H9 (cell line): ENCODE measurements at regions not wholly inside any gene's neighbourhood (a gene's known extent, or its start where the extent isn't known, plus 50 kb on each side); places are given as distances from the start of the nearest gene placed in this dataset.

Experiments
- DNase-seq: peaks from one replicate; pipeline ENCODE4 v3.0.0-alpha.2; 2017
- H2AFZ ChIP-seq: one replicate; pipeline ENCODE4 v1.6.1; 2013; ENCODE audit warnings: mild to moderate bottlenecking, low read length, control low read depth, moderate library complexity
- H2AK5ac ChIP-seq: 2 replicates; pipeline ENCODE4 v1.6.1; 2013; ENCODE audit warnings: low read length, control low read depth, mixed read lengths; ENCODE audit not compliant: insufficient read length
- H2BK120ac ChIP-seq: one replicate; pipeline ENCODE4 v1.6.1; 2013; ENCODE audit warnings: low read depth, mild to moderate bottlenecking, low read length, control low read depth, inconsistent platforms; ENCODE audit not compliant: poor library complexity, severe bottlenecking
- H2BK12ac ChIP-seq: 2 replicates; pipeline ENCODE4 v1.6.1; 2013; ENCODE audit warnings: low read length, control low read depth, mixed read lengths, low read depth; ENCODE audit not compliant: insufficient read length
- H2BK15ac ChIP-seq: 2 replicates; pipeline ENCODE4 v1.6.1; 2013; ENCODE audit warnings: low read depth, low read length, control low read depth
- H2BK20ac ChIP-seq: one replicate; pipeline ENCODE4 v1.6.1; 2013; ENCODE audit warnings: low read depth, mild to moderate bottlenecking, low read length, control low read depth, inconsistent platforms; ENCODE audit not compliant: poor library complexity, severe bottlenecking
- H2BK5ac ChIP-seq: 2 replicates; pipeline ENCODE4 v1.6.1; 2013; ENCODE audit warnings: low read length, control low read depth, mixed read lengths; ENCODE audit not compliant: insufficient read length
- H3K14ac ChIP-seq: 2 replicates; pipeline ENCODE4 v1.6.1; 2013; ENCODE audit warnings: low read length, control low read depth; ENCODE audit not compliant: insufficient read depth
- H3K18ac ChIP-seq: 2 replicates; pipeline ENCODE4 v1.6.1; 2013; ENCODE audit warnings: low read depth, mild to moderate bottlenecking, mixed read lengths, low read length, control low read depth; ENCODE audit not compliant: insufficient read length
- H3K23ac ChIP-seq: 2 replicates; pipeline ENCODE4 v1.6.1; 2013; ENCODE audit warnings: low read length, control low read depth, mixed read lengths, low read depth; ENCODE audit not compliant: insufficient read length
- H3K23me2 ChIP-seq: 2 replicates; pipeline ENCODE4 v1.6.1; 2013; ENCODE audit warnings: low read depth, mild to moderate bottlenecking, mixed read lengths, low read length, control low read depth; ENCODE audit not compliant: insufficient read length, poor library complexity, severe bottlenecking
- H3K27ac ChIP-seq: 2 replicates; pipeline ENCODE4 v1.5.1; 2013; ENCODE audit warnings: low read length, control low read depth, mixed read lengths, low read depth; ENCODE audit not compliant: insufficient read length
- H3K27me3 ChIP-seq: 2 replicates; pipeline ENCODE4 v1.6.1; 2013; ENCODE audit warnings: low read length, control low read depth, inconsistent platforms; ENCODE audit not compliant: insufficient read depth
- H3K4ac ChIP-seq: 2 replicates; pipeline ENCODE4 v1.6.1; 2013; ENCODE audit warnings: low read depth, mild to moderate bottlenecking, control low read depth, inconsistent platforms, low read length, moderate library complexity
- H3K4me1 ChIP-seq: 2 replicates; pipeline ENCODE4 v1.6.1; 2013; ENCODE audit warnings: low read length, control low read depth, inconsistent platforms; ENCODE audit not compliant: insufficient read depth
- H3K4me2 ChIP-seq: 2 replicates; pipeline ENCODE4 v1.6.1; 2013; ENCODE audit warnings: low read length, control low read depth, mixed read lengths; ENCODE audit not compliant: insufficient read length, insufficient read depth
- H3K56ac ChIP-seq: 2 replicates; pipeline ENCODE4 v1.6.1; 2013; ENCODE audit warnings: low read depth, mild to moderate bottlenecking, mixed read lengths, low read length, control low read depth; ENCODE audit not compliant: insufficient read length
- H3K79me1 ChIP-seq: 2 replicates; pipeline ENCODE4 v1.6.1; 2013; ENCODE audit warnings: low read depth, mild to moderate bottlenecking, moderate library complexity, low read length, control low read depth, inconsistent platforms; ENCODE audit not compliant: insufficient read depth, poor library complexity, severe bottlenecking
- H3K79me2 ChIP-seq: 2 replicates; pipeline ENCODE4 v1.6.1; 2013; ENCODE audit warnings: low read length, control low read depth, inconsistent platforms; ENCODE audit not compliant: insufficient read depth
- H3K9ac ChIP-seq: 2 replicates; pipeline ENCODE4 v1.6.1; 2013; ENCODE audit warnings: low read length, control low read depth, mixed read lengths; ENCODE audit not compliant: insufficient read length; ENCODE audit errors: extremely low read depth
- H3K9me3 ChIP-seq: one replicate; pipeline ENCODE4 v1.6.1; 2013; ENCODE audit warnings: low read depth, low read length, inconsistent platforms; ENCODE audit not compliant: control insufficient read depth
- H3T11ph ChIP-seq: one replicate; pipeline ENCODE4 v1.6.1; 2013; ENCODE audit warnings: mild to moderate bottlenecking, low read length, control low read depth, inconsistent platforms
- H4K20me1 ChIP-seq: one replicate; pipeline ENCODE4 v1.6.1; 2013; ENCODE audit not compliant: control insufficient read depth, insufficient read length, insufficient read depth
- H4K5ac ChIP-seq: 2 replicates; pipeline ENCODE4 v1.6.1; 2013; ENCODE audit warnings: low read depth, mild to moderate bottlenecking, mixed read lengths, low read length, control low read depth; ENCODE audit not compliant: insufficient read length
- H4K8ac ChIP-seq: replicated peaks from 2 replicates; pipeline ENCODE4 v1.6.1; 2013; ENCODE audit warnings: low read length, control low read depth, mixed read lengths, low read depth; ENCODE audit not compliant: insufficient read length
- H4K91ac ChIP-seq: 2 replicates; pipeline ENCODE4 v1.6.1; 2013; ENCODE audit warnings: low read depth, mild to moderate bottlenecking, moderate library complexity, mixed read lengths, low read length, control low read depth; ENCODE audit not compliant: insufficient read length
- H3K27ac Mint-ChIP-seq, 3 experiments: 2 replicates in 2 of 3; 3 replicates in 1 of 3; pipeline ENCODE4 v1.8.0; 2020 to 2021; ENCODE audit warnings: mixed read lengths in 3 of 3, mild to moderate bottlenecking in 1 of 3, moderate library complexity in 1 of 3
- H3K27me3 Mint-ChIP-seq: 2 replicates; pipeline ENCODE4 v1.8.0; 2021; ENCODE audit warnings: low read depth, mild to moderate bottlenecking, moderate library complexity, mixed read lengths
- H3K36me3 Mint-ChIP-seq, 3 experiments: 2 replicates in 2 of 3; 3 replicates in 1 of 3; pipeline ENCODE4 v1.8.0; 2020 to 2021; ENCODE audit warnings: low read depth in 3 of 3, mixed read lengths in 3 of 3; ENCODE audit not compliant: insufficient read depth in 1 of 3
- H3K4me1 Mint-ChIP-seq, 2 experiments: 2 replicates each; pipeline ENCODE4 v1.8.0; 2020; ENCODE audit warnings: mixed read lengths in 2 of 2
- H3K4me3 Mint-ChIP-seq, 2 experiments: 2 replicates in 1 of 2; 3 replicates in 1 of 2; pipeline ENCODE4 v1.8.0; 2020 to 2021; ENCODE audit warnings: mild to moderate bottlenecking in 2 of 2, mixed read lengths in 2 of 2, moderate library complexity in 1 of 2
- H3K9me3 Mint-ChIP-seq, 2 experiments: 2 replicates in 1 of 2; 3 replicates in 1 of 2; pipeline ENCODE4 v1.8.0; 2020; ENCODE audit warnings: mild to moderate bottlenecking in 2 of 2, mixed read lengths in 2 of 2, moderate library complexity in 1 of 2
- WGBS: extraction: QIAGEN DNeasy Blood & Tissue Kit; methylation state at CpG from one replicate; pipeline ENCODE4 v1.1.7; 2013; ENCODE audit warnings: missing lambda C conversion rate, low lambda C conversion rate, mixed read lengths; ENCODE audit not compliant: insufficient read length; ENCODE audit errors: extremely low coverage; 5-methylcytosine and 5-hydroxymethylcytosine counted together
- TF ChIP-seq, protein P1 (sequence below): fragments of 200-600 bp; sonication (generic); conservative IDR thresholded peaks from 3 replicates; pipeline ENCODE4 v1.8.0; 2021; ENCODE audit warnings: antibody characterized with exemption, mild to moderate bottlenecking

DNA sequence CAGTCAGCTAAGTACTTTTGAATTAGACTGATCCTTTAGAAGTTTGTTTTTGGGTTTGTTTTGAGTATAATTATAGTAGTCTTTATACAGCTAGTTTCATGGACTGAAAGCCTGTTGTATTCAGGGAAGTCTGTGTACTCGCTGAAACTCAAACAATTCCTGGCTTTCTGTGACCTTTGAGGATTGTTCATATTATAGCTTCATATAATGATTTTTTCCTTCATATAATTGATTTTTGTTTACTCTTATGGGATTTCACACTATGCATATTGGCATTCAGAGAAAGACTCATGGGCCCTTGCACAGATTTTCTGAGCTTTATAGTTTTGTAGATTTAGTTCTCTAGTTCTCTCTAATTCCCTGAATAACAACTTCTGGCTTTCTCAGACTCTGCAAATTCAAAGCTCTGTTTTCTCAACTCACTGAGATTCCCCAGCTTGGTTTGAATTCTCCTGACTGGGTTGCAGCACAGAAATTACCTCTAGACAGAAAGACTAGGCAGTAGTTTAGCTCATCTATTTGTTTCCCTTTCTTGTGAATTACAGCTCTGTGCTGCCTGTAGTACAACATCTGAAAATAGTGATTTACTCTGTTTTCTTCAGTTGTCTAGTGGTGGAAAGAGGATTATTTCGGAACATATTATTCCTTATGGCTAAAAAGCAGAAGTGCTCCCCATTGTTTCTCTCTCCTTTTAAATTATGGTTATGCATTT, 495.9 kb upstream of the CNTNAP5 start:
- Histone ChIP-seq H4K5ac (no peak overlapping the region), H3K9ac (no peak overlapping the region), H2BK15ac (no peak overlapping the region), H2AFZ (no peak overlapping the region), H3K23me2 (no peaks in the 10 kb centered on the region), H2BK20ac (no peak overlapping the region), H3K56ac (no peak overlapping the region), H4K8ac (no peak overlapping the region), H3K79me2 (no peaks in the 10 kb centered on the region), H2BK120ac (no peak overlapping the region), H3K79me1 (no peaks in the 10 kb centered on the region), H3K9me3 (no peaks in the 10 kb centered on the region), H4K91ac (no peak overlapping the region), H3K14ac (no peak overlapping the region), H3K27me3 (no peaks in the 10 kb centered on the region), H2AK5ac (no peak overlapping the region), H3K4me1 (no peaks in the 10 kb centered on the region), H3K4me2 (no peak overlapping the region), H3T11ph (no peak overlapping the region), H2BK5ac (no peak overlapping the region), H3K23ac (no peak overlapping the region), H3K27ac (no peak overlapping the region), H2BK12ac (no peak overlapping the region), H3K18ac (no peak overlapping the region), H3K4ac (no peak overlapping the region), H4K20me1 (no peaks in the 10 kb centered on the region)
- no peaks in the 10 kb centered on the region for H3K27me3 Mint-ChIP-seq
- TF ChIP-seq, protein P1, sequence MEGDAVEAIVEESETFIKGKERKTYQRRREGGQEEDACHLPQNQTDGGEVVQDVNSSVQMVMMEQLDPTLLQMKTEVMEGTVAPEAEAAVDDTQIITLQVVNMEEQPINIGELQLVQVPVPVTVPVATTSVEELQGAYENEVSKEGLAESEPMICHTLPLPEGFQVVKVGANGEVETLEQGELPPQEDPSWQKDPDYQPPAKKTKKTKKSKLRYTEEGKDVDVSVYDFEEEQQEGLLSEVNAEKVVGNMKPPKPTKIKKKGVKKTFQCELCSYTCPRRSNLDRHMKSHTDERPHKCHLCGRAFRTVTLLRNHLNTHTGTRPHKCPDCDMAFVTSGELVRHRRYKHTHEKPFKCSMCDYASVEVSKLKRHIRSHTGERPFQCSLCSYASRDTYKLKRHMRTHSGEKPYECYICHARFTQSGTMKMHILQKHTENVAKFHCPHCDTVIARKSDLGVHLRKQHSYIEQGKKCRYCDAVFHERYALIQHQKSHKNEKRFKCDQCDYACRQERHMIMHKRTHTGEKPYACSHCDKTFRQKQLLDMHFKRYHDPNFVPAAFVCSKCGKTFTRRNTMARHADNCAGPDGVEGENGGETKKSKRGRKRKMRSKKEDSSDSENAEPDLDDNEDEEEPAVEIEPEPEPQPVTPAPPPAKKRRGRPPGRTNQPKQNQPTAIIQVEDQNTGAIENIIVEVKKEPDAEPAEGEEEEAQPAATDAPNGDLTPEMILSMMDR: no peak
- no peaks in the 10 kb centered on the region for H3K4me1 Mint-ChIP-seq
- peaks cover 7 to 17% of the 10 kb centered on the region in 2 experiments for H3K9me3 Mint-ChIP-seq
- peaks cover 0 to 13% (median 3%) of the 10 kb centered on the region in 3 experiments; a peak in 4 of 7 replicates for H3K36me3 Mint-ChIP-seq
- no peak overlapping the region for H3K27ac Mint-ChIP-seq
- DNase-seq: no peak
- no peak overlapping the region for H3K4me3 Mint-ChIP-seq
- no CpG with 5 or more reads among the region's 2 CpGs for WGBS
